ENCODE measurements at regions not wholly inside any gene's neighbourhood (a gene's known extent, or its start where the extent isn't known, plus 50 kb on each side); places are given as distances from the start of the nearest gene placed in this dataset.
"Not testable (repeated sequence)": the region's sequence is repeated elsewhere in the genome, so short reads cannot be mapped to it uniquely, and the experiment has no call there.

- DNase-seq, result no peak
Observed at GRCh38 chr9:36461323-36461722, 61.3 kb upstream of the RNF38 start.

GRCh38 chr9:36458430-36458915 lies 58.4 kb upstream of the RNF38 start:
- DNase-seq, result not testable (repeated sequence)

- no peak for DNase-seq
Observed at GRCh38 chr9:36457836-36458429, 57.9 kb upstream of the RNF38 start.

- no peak for DNase-seq
Observed at GRCh38 chr9:36456480-36457065, 56.5 kb upstream of the RNF38 start.

GRCh38 chr9:36451949-36452348 lies 51.9 kb upstream of the RNF38 start:
- no peak for DNase-seq

- DNase-seq, result peak; percentile 14
Observed at GRCh38 chr9:36450110-36450732, 50.2 kb upstream of the RNF38 start.

Measured in NCI-H1092 (cell line).